Transverse colon (tissue), 4 donors: ENCODE measurements at regions not wholly inside any gene's neighbourhood (a gene's known extent, or its start where the extent isn't known, plus 50 kb on each side); places are given as distances from the start of the nearest gene placed in this dataset.

Source experiments
- DNase-seq: peaks from one replicate; pipeline ENCODE4 v3.0.0-alpha.2; 2019
- H3K27ac ChIP-seq, 4 donors: fragments of 200-600 bp; sonication (generic); 2 replicates each; pipeline ENCODE4 v1.5.1; 2016 to 2018; ENCODE audit warnings: inconsistent platforms in 4 of 4
- H3K27me3 ChIP-seq: fragments of 200-600 bp; sonication (generic); 2 replicates; pipeline ENCODE4 v1.5.1; 2017; ENCODE audit warnings: inconsistent platforms
- H3K36me3 ChIP-seq, 4 donors: fragments of 200-600 bp; sonication (generic); 2 replicates each; pipeline ENCODE4 v1.5.1; 2017 to 2019; ENCODE audit warnings: inconsistent platforms in 4 of 4
- H3K4me1 ChIP-seq, 4 donors: fragments of 200-600 bp; sonication (generic); 2 replicates each; pipeline ENCODE4 v1.5.1; 2017 to 2020; ENCODE audit warnings: inconsistent platforms in 4 of 4
- H3K4me3 ChIP-seq, 4 donors: fragments of 200-600 bp; sonication (generic); 1 replicate in 1 of 4; 2 replicates in 3 of 4; pipeline versions ENCODE4 v1.5.1 to v1.6.1; 2017 to 2019; ENCODE audit warnings: inconsistent platforms in 4 of 4
- H3K9me3 ChIP-seq, 2 donors: fragments of 200-600 bp; sonication (generic); 2 replicates each; pipeline ENCODE4 v1.5.1; 2017 to 2019; ENCODE audit warnings: inconsistent platforms in 2 of 2
- EP300 ChIP-seq: sonication (generic); formaldehyde crosslinking; IDR thresholded peaks from one replicate; pipeline ENCODE4 v1.6.1; 2017; ENCODE audit warnings: antibody characterized with exemption, low read depth
- POLR2A ChIP-seq: fragments of 450-650 bp; IDR thresholded peaks from one replicate; pipeline ENCODE4 v1.6.1; 2016; ENCODE audit warnings: antibody characterized with exemption, mild to moderate bottlenecking, moderate library complexity
- POLR2AphosphoS5 ChIP-seq, 3 donors: sonication (generic); formaldehyde crosslinking; IDR thresholded peaks; one replicate each; pipeline ENCODE4 v1.6.1; 2016; ENCODE audit warnings: antibody characterized with exemption in 3 of 3
- WGBS, 2 donors: methylation state at CpG; one replicate each; pipeline ENCODE4 v1.1.5; 2018; ENCODE audit warnings: low coverage in 1 of 2; 5-methylcytosine and 5-hydroxymethylcytosine counted together
- in situ Hi-C, 4 donors: fragments of 200-750 bp; cut with MboI; loops; one replicate each; pipeline versions ENCODE4 v1.15.0 to v1.15.1; 2017; ENCODE audit warnings: low sequenced_read_pairs in 3 of 4, low pct_ligation_motif_present in 1 of 4, low pct_unique_long_range_greater_than_20kb in 1 of 4
- intact Hi-C: fragments of 100-400 bp; cut with DNase I; formaldehyde crosslinking; loops from one replicate; pipeline ENCODE4 v1.15.1; 2023; ENCODE audit warnings: low total_unique reads
- TF ChIP-seq, protein P1 (sequence below), 5 experiments: fragments of 200-600 bp in 3 of 5; fragments of 450-650 bp in 2 of 5; sonication (generic) in 3 of 5; IDR thresholded peaks; 1 replicate in 2 of 5; 2 replicates in 3 of 5; pipeline ENCODE4 v1.5.1; 2016 to 2017; ENCODE audit warnings: antibody characterized with exemption in 5 of 5, inconsistent platforms in 3 of 5, mild to moderate bottlenecking in 2 of 5, moderate library complexity in 1 of 5

DNA sequence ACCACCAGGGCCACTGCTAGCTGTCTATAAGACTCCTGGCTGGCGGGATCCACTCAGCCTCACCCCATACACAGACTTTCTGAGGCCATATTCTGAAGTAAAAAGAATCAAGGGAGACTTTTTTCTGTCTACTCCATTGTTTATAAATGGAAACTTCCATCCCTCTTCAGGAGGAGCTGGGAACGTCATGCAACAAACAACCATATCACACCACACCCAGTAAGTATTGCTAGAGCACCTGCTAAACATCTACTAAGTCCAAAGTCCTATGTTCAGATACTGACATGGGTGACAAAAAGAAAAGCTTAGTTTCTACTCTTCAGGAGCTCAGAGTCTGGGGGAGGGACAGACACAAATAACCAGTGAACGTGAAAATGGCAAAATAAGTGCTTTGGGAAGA is 324.8 kb upstream of the ONECUT1 start:
- H3K4me3 ChIP-seq = peak overlapping the region in 3 of 4 donors; percentile 7 to 36 (median 13)
- H3K27ac ChIP-seq = peak overlapping the region; percentile 85 to 89 (median 88)

DNA sequence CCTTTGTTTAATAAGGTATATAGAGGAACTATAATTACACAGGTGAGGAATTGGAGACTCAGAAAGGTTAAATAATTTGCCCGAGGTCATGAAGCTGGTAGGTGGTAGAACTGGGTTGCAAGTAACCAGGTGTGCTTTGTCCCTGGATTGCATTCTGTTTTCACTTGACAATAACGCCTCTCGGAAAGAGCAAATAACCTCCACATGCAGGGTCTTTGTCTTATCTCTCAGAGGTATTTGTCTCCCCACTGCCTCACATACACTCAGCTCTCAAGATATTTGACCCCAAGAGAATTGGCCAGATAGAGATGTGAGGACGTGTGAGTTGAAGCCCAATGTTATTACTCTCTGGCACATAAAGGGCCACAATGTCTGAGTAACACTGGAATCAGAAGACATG is 320.9 kb upstream of the ONECUT1 start:
- H3K9me3 ChIP-seq = no peaks in the 10 kb centered on the region
- TF ChIP-seq POLR2A = no peak
- TF ChIP-seq EP300 = no peak
- TF ChIP-seq, protein P1, sequence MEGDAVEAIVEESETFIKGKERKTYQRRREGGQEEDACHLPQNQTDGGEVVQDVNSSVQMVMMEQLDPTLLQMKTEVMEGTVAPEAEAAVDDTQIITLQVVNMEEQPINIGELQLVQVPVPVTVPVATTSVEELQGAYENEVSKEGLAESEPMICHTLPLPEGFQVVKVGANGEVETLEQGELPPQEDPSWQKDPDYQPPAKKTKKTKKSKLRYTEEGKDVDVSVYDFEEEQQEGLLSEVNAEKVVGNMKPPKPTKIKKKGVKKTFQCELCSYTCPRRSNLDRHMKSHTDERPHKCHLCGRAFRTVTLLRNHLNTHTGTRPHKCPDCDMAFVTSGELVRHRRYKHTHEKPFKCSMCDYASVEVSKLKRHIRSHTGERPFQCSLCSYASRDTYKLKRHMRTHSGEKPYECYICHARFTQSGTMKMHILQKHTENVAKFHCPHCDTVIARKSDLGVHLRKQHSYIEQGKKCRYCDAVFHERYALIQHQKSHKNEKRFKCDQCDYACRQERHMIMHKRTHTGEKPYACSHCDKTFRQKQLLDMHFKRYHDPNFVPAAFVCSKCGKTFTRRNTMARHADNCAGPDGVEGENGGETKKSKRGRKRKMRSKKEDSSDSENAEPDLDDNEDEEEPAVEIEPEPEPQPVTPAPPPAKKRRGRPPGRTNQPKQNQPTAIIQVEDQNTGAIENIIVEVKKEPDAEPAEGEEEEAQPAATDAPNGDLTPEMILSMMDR (IDR thresholded peaks at IDR 0.05) = no peak
- TF ChIP-seq POLR2AphosphoS5 (IDR thresholded peaks at IDR 0.05) = no peak
- peaks cover 0 to 18% (median 4%) of the 10 kb centered on the region in 4 donors for H3K4me1 ChIP-seq
- in situ Hi-C loops = no loop called here
- H3K36me3 ChIP-seq = no peaks in the 10 kb centered on the region
- H3K27ac ChIP-seq = no peak overlapping the region
- no peak overlapping the region for H3K4me3 ChIP-seq
- 50 to 89% methylated on average over 3 to 4 of the region's 4 CpGs for WGBS, 2 donors
- no peaks in the 10 kb centered on the region for H3K27me3 ChIP-seq
- no peak for DNase-seq
- intact Hi-C loops = no loop called here

More for the DNA sequence above, 324.8 kb upstream of the ONECUT1 start:
- H3K36me3 ChIP-seq = no peaks in the 10 kb centered on the region
- H3K4me1 ChIP-seq = peaks cover 0 to 19% (median 4%) of the 10 kb centered on the region in 4 donors
- peak; percentile 16 for DNase-seq
- in situ Hi-C loops = no loop called here
- intact Hi-C loops = no loop called here
- H3K9me3 ChIP-seq = no peaks in the 10 kb centered on the region
- H3K27me3 ChIP-seq = no peaks in the 10 kb centered on the region
- WGBS, 2 donors = 36 to 75% methylated on average over 1 to 3 of the region's 3 CpGs
- TF ChIP-seq, protein P1 (IDR thresholded peaks at IDR 0.05) = peak in 3 of 5 experiments; percentile 17 to 56 (median 23)
- TF ChIP-seq POLR2AphosphoS5 (IDR thresholded peaks at IDR 0.05) (peak in 2 of 3 donors; percentile 28 to 52), POLR2A (no peak), EP300 (no peak)

DNA sequence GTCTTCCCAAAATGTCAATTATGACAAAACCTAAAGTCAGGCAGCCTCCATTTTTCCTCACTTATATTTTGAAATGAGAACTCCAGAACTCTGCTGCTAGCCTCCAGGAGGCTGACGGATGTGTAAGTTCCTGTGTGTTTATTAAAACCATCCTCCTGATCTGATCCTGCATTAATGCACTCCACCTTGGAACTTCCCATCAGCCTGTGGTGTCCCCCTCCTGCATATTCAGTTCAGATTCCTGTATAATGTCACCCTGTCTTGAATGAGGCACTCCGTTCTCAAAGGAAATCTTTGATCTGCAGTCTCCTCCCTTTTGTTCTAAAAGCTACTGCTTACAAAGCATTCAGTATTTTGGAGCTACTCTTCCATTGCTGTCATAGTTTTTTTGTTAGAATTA is 318.2 kb upstream of the ONECUT1 start:
- Histone ChIP-seq H3K36me3 (no peaks in the 10 kb centered on the region), H3K4me1 (no peaks in the 10 kb centered on the region), H3K27me3 (no peaks in the 10 kb centered on the region), H3K9me3 (no peaks in the 10 kb centered on the region), H3K4me3 (no peak overlapping the region), H3K27ac (no peak overlapping the region)
- in situ Hi-C loops (no loop called here), intact Hi-C loops (loop anchor here (10.0 kb wide), 1 partner anchor 266 kb away; no protein-coding TSS in a partner anchor)
- no peak for DNase-seq
- TF ChIP-seq POLR2A (no peak), POLR2AphosphoS5 (IDR thresholded peaks at IDR 0.05) (no peak), EP300 (no peak)
- TF ChIP-seq, protein P1 (IDR thresholded peaks at IDR 0.05) = no peak
- WGBS, 2 donors = 80 to 85% methylated on average over 2 of the region's 2 CpGs

DNA sequence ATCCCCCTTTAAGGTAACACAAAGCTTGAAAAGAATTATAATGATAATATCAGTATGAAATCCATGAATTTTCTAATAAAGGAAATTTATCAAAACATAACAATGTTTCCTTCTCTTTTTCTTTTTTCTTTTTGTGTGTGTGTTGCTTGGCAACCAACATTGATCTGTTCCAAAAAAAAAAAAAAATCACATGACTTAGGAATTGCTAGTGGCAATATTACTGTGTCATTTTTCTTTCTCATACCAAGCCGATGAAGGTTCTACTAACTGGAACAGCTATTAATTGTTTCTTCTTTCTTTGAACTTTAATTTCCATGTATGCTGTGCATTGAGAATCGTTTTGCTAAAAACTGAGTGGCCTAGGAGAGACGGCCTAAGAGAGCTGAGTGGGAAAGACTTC is 317.7 kb upstream of the ONECUT1 start:
- Histone ChIP-seq H3K4me1 (no peaks in the 10 kb centered on the region), H3K27me3 (no peaks in the 10 kb centered on the region), H3K36me3 (no peaks in the 10 kb centered on the region), H3K9me3 (no peaks in the 10 kb centered on the region), H3K4me3 (no peak overlapping the region), H3K27ac (no peak overlapping the region)
- WGBS, 2 donors = 77 to 86% methylated on average over 3 of the region's 3 CpGs
- intact Hi-C loops (loop anchor here (10.0 kb wide), 1 partner anchor 267 kb away; no protein-coding TSS in a partner anchor), in situ Hi-C loops (no loop called here)
- no peak for DNase-seq
- TF ChIP-seq POLR2A (no peak), POLR2AphosphoS5 (IDR thresholded peaks at IDR 0.05) (no peak), EP300 (no peak)
- TF ChIP-seq, protein P1 (IDR thresholded peaks at IDR 0.05) = no peak
